ENCODE measurements at regions not wholly inside any gene's neighbourhood (a gene's known extent, or its start where the extent isn't known, plus 50 kb on each side); places are given as distances from the start of the nearest gene placed in this dataset.

GRCh38 chr6:153436351-153436750 lies 305.3 kb upstream of the RGS17 start:
- TF ChIP-seq EZH2 (IDR thresholded peaks at IDR 0.05) (no peak), FOXP2 (optimal IDR thresholded peaks at IDR 0.05; ENCODE audit: control extremely low read depth, extremely low read length, insufficient read depth) (no peak), POLR2AphosphoS5 (IDR thresholded peaks at IDR 0.05; ENCODE audit: borderline replicate concordance, low read depth, low read length) (no peak)

Measured in SK-N-MC (cell line).